ENCODE measurements at regions not wholly inside any gene's neighbourhood (a gene's known extent, or its start where the extent isn't known, plus 50 kb on each side); places are given as distances from the start of the nearest gene placed in this dataset.

DNA sequence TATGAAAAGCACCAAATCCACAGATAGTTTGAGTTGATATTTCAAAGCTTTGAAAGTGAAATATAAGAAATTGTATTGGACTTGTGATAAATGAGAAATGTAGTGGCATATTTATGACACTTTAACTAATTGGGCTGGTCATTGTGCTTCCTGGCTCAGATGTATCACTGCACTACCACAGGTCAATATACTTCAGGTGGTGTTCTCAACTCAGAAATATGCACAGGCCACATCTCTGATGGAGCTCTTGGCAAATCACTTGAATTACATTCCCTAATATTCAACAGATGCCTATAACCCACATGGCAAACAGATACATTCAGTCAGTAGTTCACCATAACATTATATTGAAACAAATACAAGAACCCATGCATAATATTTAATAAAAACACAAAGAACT is 209.6 kb downstream of the LYPLAL1 start:
- intact Hi-C loops (cut with DNase I), result no loop called here
- no peaks in the 10 kb centered on the region for H3K9me3 ChIP-seq
- no peaks in the 10 kb centered on the region for H3K27me3 ChIP-seq
- DNase-seq (no peak), ATAC-seq (no peak)
- no peaks in the 10 kb centered on the region for H3K4me1 ChIP-seq
- no peak overlapping the region for H3K27ac ChIP-seq
- no peaks in the 10 kb centered on the region for H3K36me3 ChIP-seq
- TF ChIP-seq, protein P1, sequence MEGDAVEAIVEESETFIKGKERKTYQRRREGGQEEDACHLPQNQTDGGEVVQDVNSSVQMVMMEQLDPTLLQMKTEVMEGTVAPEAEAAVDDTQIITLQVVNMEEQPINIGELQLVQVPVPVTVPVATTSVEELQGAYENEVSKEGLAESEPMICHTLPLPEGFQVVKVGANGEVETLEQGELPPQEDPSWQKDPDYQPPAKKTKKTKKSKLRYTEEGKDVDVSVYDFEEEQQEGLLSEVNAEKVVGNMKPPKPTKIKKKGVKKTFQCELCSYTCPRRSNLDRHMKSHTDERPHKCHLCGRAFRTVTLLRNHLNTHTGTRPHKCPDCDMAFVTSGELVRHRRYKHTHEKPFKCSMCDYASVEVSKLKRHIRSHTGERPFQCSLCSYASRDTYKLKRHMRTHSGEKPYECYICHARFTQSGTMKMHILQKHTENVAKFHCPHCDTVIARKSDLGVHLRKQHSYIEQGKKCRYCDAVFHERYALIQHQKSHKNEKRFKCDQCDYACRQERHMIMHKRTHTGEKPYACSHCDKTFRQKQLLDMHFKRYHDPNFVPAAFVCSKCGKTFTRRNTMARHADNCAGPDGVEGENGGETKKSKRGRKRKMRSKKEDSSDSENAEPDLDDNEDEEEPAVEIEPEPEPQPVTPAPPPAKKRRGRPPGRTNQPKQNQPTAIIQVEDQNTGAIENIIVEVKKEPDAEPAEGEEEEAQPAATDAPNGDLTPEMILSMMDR (IDR thresholded peaks at IDR 0.05), result no peak
- no peak overlapping the region for H3K4me3 ChIP-seq

DNA sequence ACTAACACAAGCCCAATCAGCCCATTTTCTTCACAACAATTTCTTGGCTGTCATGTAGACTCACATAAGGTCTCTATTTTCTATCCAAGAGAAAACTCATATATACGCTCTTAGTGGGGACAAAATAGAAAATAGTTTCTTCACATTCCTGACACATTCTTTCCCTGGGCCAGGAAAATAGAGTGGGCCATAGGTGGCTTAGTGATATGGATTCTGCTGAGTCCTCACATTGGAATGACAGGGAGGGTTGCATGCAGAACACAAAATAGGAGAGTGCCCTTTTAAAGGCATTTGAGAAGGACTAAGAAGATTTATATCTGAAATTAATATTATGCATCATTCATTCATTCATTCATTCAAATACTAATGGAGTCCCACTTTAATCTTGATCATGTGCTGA is 207.7 kb downstream of the LYPLAL1 start:
- no peak for ATAC-seq
- no peak overlapping the region for H3K27ac ChIP-seq
- no peaks in the 10 kb centered on the region for H3K27me3 ChIP-seq
- no peak for DNase-seq
- H3K4me1 ChIP-seq, result no peaks in the 10 kb centered on the region
- no peak overlapping the region for H3K4me3 ChIP-seq
- TF ChIP-seq, protein P1 (IDR thresholded peaks at IDR 0.05), result no peak
- intact Hi-C loops (cut with DNase I), result no loop called here
- no peaks in the 10 kb centered on the region for H3K9me3 ChIP-seq
- no peaks in the 10 kb centered on the region for H3K36me3 ChIP-seq

DNA sequence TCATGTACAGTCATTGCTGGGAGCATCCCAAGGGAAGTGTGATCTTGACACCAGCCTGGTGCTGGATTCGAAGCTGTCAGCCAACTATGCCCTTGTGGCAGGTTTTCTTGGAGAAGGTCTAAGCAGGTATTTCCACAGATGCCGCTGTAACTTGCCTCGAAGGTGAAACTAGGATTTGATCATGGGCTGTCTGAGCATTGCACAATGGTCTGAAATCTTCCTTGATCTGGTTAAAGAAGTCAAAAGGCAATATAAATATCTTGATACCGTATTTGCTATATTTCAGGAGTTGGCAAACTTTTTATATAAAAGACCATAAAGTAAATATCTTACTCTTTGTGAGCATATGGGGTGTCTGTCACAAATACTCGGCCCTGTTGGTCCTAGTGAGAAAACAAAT is 206.8 kb downstream of the LYPLAL1 start:
- TF ChIP-seq, protein P1 (IDR thresholded peaks at IDR 0.05), result no peak
- H3K36me3 ChIP-seq, result no peaks in the 10 kb centered on the region
- no peaks in the 10 kb centered on the region for H3K27me3 ChIP-seq
- no peaks in the 10 kb centered on the region for H3K9me3 ChIP-seq
- ATAC-seq, result no peak
- no peaks in the 10 kb centered on the region for H3K4me1 ChIP-seq
- DNase-seq, result no peak
- H3K27ac ChIP-seq, result no peak overlapping the region
- intact Hi-C loops (cut with DNase I), result no loop called here
- H3K4me3 ChIP-seq, result no peak overlapping the region

DNA sequence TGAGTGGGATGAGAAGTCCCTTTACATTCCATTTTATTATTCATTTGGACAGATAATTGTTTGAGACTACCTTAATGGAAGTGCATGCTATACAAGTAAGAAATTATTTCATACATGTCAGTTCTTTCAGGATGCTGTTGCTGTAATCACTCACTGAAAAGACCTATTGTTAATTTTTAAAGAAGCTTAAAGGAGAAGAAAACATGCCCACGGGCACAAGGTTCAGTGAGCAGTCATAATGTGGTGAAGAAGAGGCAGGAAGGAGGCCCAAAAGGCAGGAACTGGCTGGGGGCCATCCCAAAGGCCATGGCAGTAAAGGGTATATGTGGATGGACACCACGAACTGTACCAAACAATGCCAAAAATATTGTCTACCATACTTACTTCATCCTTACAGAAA is 206.0 kb downstream of the LYPLAL1 start:
- Histone ChIP-seq H3K4me1 (no peaks in the 10 kb centered on the region), H3K4me3 (no peak overlapping the region), H3K27ac (no peak overlapping the region), H3K27me3 (no peaks in the 10 kb centered on the region), H3K36me3 (no peaks in the 10 kb centered on the region), H3K9me3 (no peaks in the 10 kb centered on the region)
- TF ChIP-seq, protein P1 (IDR thresholded peaks at IDR 0.05), result no peak
- intact Hi-C loops (cut with DNase I), result no loop called here
- no peak for ATAC-seq
- no peak for DNase-seq

DNA sequence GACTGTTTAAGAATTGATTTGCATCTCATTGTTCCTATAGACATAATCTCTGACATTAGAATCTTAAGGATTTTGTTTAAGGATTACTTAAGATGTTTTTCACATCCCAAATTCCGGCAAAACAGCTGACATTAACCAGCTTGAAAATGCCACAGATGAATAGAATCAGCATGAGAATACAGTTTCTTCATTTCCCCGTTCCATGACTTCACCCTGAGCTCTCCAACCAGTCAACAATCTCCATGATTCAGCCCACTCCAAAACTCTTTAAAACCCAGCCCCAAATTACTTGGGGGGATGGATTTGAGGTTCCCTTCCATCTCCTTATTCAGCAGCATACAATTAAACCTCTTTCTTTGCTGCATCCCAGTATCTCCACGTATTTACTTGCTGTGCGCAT is 201.0 kb downstream of the LYPLAL1 start:
- TF ChIP-seq, protein P1 (IDR thresholded peaks at IDR 0.05), result no peak
- no peaks in the 10 kb centered on the region for H3K27me3 ChIP-seq
- no peak overlapping the region for H3K27ac ChIP-seq
- DNase-seq (no peak), ATAC-seq (no peak)
- H3K4me1 ChIP-seq, result no peaks in the 10 kb centered on the region
- H3K4me3 ChIP-seq, result no peak overlapping the region
- intact Hi-C loops (cut with DNase I), result no loop called here
- no peaks in the 10 kb centered on the region for H3K9me3 ChIP-seq
- H3K36me3 ChIP-seq, result no peaks in the 10 kb centered on the region

DNA sequence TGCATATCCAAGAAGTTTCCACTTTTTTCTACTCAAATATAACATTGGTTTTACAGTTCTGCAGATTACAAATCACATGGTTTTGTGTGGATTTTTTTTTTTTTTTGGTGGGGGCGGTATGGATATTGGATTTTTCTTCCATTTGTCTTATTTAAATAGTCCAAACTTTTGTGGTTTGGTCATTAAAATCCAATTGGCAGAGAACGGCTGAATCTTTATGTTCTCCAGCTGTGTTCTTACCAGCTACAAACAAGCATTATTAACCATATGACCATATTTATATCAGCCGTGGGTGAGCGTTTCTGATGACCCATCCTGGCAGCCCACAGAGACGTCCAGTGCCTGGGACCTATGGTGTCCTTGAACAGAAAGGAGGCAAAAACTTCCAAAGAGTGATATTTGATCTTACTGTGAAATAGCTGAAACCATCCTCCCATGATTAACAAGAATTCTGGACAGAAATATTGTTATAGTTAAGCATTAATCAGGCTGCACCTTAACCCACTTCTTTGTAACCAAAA is 200.4 kb downstream of the LYPLAL1 start:
- H3K4me1 ChIP-seq, result no peaks in the 10 kb centered on the region
- H3K27me3 ChIP-seq, result no peaks in the 10 kb centered on the region
- no peak for DNase-seq
- H3K36me3 ChIP-seq, result no peaks in the 10 kb centered on the region
- intact Hi-C loops (cut with DNase I), result no loop called here
- TF ChIP-seq, protein P1 (IDR thresholded peaks at IDR 0.05), result no peak
- no peak overlapping the region for H3K27ac ChIP-seq
- H3K4me3 ChIP-seq, result no peak overlapping the region
- ATAC-seq, result no peak
- no peaks in the 10 kb centered on the region for H3K9me3 ChIP-seq

All from upper lobe of right lung (tissue), 1 donor.